Neural cell (in vitro differentiated cells): ENCODE measurements at regions not wholly inside any gene's neighbourhood (a gene's known extent, or its start where the extent isn't known, plus 50 kb on each side); places are given as distances from the start of the nearest gene placed in this dataset.

Experiments used
- H2AFZ ChIP-seq: fragments of 200-600, 300-800 bp; sonication (generic), shearing (Covaris generic); 2 replicates; pipeline ENCODE4 v1.6.0; 2014; ENCODE audit warnings: low read depth, mild to moderate bottlenecking, antibody characterized with exemption, low read length, moderate library complexity
- H3F3A ChIP-seq: fragments of 200-600 bp; shearing (Covaris generic); 2 replicates; pipeline ENCODE4 v1.6.1; 2016; ENCODE audit warnings: mild to moderate bottlenecking, moderate library complexity, mixed read lengths, antibody characterized with exemption, low read length; ENCODE audit not compliant: insufficient read depth, poor library complexity, severe bottlenecking
- H3K27ac ChIP-seq: fragments of 200-600, 300-800 bp; sonication (generic), shearing (Covaris generic); 2 replicates; pipeline ENCODE4 v1.5.1; 2014; ENCODE audit warnings: mild to moderate bottlenecking, low read length, moderate library complexity
- H3K27me3 ChIP-seq: fragments of 300-800, 200-600 bp; sonication (generic), shearing (Covaris generic); 2 replicates; pipeline ENCODE4 v1.6.0; 2014; ENCODE audit warnings: mild to moderate bottlenecking, low read depth, low read length, moderate library complexity; ENCODE audit not compliant: insufficient read depth
- H3K36me3 ChIP-seq: fragments of 300-800, 200-600 bp; sonication (generic), shearing (Covaris generic); 2 replicates; pipeline ENCODE4 v1.5.1; 2014; ENCODE audit warnings: mild to moderate bottlenecking, antibody characterized with exemption, low read length, moderate library complexity; ENCODE audit not compliant: insufficient read depth
- H3K4me2 ChIP-seq: fragments of 300-800, 200-600 bp; sonication (generic), shearing (Covaris generic); 2 replicates; pipeline ENCODE4 v1.6.0; 2014; ENCODE audit warnings: mild to moderate bottlenecking, low read length
- H3K4me3 ChIP-seq: fragments of 300-800, 200-600 bp; sonication (generic), shearing (Covaris generic); 2 replicates; pipeline ENCODE4 v1.5.1; 2014; ENCODE audit warnings: mild to moderate bottlenecking, low read length, moderate library complexity
- H3K79me2 ChIP-seq: fragments of 200-600 bp; shearing (Covaris generic); replicated peaks from 2 replicates; pipeline ENCODE4 v1.6.0; 2014; ENCODE audit warnings: mild to moderate bottlenecking, low read length, moderate library complexity; ENCODE audit not compliant: insufficient read depth
- H3K9ac ChIP-seq: fragments of 300-800, 200-600 bp; sonication (generic), shearing (Covaris generic); 2 replicates; pipeline ENCODE4 v1.6.1; 2016; ENCODE audit warnings: mild to moderate bottlenecking, low read length, mixed read lengths
- H3K9me2 ChIP-seq: fragments of 200-600 bp; shearing (Covaris generic); 2 replicates; pipeline ENCODE4 v1.6.1; 2016; ENCODE audit warnings: mild to moderate bottlenecking, low read length, mixed read lengths; ENCODE audit not compliant: insufficient read depth
- H3K9me3 ChIP-seq: fragments of 200-600, 300-800 bp; sonication (generic), shearing (Covaris generic); 2 replicates; pipeline ENCODE4 v1.6.1; 2016; ENCODE audit warnings: mild to moderate bottlenecking, mixed run types, low read length, moderate library complexity, mixed read lengths
- H4K20me1 ChIP-seq: fragments of 200-600 bp; shearing (Covaris generic); 2 replicates; pipeline ENCODE4 v1.6.1; 2016; ENCODE audit warnings: mild to moderate bottlenecking, mixed run types; ENCODE audit not compliant: insufficient read depth
- EP300 ChIP-seq: fragments of 450-650 bp; conservative IDR thresholded peaks from 2 replicates; pipeline ENCODE4 v1.6.1; 2014; ENCODE audit warnings: antibody characterized with exemption, mild to moderate bottlenecking, moderate library complexity; ENCODE audit not compliant: poor library complexity, severe bottlenecking
- EZH2 ChIP-seq: fragments of 200-600, 300-800 bp; shearing (Covaris generic), sonication (generic); IDR thresholded peaks from 2 replicates; pipeline ENCODE4 v1.6.1; 2014; ENCODE audit warnings: antibody characterized with exemption, low read length, borderline replicate concordance, mild to moderate bottlenecking; ENCODE audit not compliant: insufficient read depth, poor library complexity, severe bottlenecking
- MXI1 ChIP-seq: fragments of 450-650 bp; conservative IDR thresholded peaks from 2 replicates; pipeline ENCODE4 v1.6.1; 2014; ENCODE audit warnings: antibody characterized with exemption, mild to moderate bottlenecking; ENCODE audit not compliant: poor library complexity, severe bottlenecking
- POLR2AphosphoS5 ChIP-seq: IDR thresholded peaks from 2 replicates; pipeline ENCODE4 v1.6.1; 2012
- RAD21 ChIP-seq: fragments of 450-650 bp; conservative IDR thresholded peaks from 2 replicates; pipeline ENCODE4 v1.6.1; 2014; ENCODE audit warnings: antibody characterized with exemption, mild to moderate bottlenecking, moderate library complexity
- SMC3 ChIP-seq: fragments of 450-650 bp; conservative IDR thresholded peaks from 2 replicates; pipeline ENCODE4 v1.6.1; 2014; ENCODE audit warnings: antibody characterized with exemption, mild to moderate bottlenecking, moderate library complexity; ENCODE audit not compliant: poor library complexity
- TAF1 ChIP-seq: IDR thresholded peaks from 2 replicates; pipeline ENCODE4 v1.6.1; 2012; ENCODE audit warnings: low read depth
- TF ChIP-seq, protein P1 (sequence below): IDR thresholded peaks from 2 replicates; pipeline ENCODE4 v1.6.1; 2012; ENCODE audit warnings: borderline replicate concordance
- TF ChIP-seq, protein P2 (sequence below): fragments of 450-650 bp; IDR thresholded peaks from 2 replicates; pipeline ENCODE4 v1.5.1; 2014; ENCODE audit warnings: antibody characterized with exemption, mild to moderate bottlenecking, moderate library complexity; ENCODE audit not compliant: poor library complexity, severe bottlenecking

DNA sequence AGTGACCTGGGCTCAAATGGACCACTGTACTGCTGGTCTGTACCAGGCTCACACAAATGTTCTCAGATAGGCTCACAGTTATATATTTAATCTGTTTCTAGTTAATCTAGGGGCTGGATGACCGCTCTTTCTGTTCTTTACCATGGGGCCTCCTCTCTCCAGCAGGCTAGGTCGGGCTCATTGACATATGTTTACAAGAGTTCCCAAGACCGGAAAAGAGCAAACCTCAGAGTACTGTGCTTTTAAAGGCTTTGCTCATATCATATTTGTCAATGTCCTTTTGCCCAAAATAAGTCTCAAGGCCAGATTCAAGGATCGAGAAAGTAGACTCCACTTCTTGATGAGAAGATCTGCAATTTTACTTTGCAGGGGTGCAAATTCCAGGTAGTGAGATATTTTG lies 348.0 kb upstream of the EPHA6 start:
- Histone ChIP-seq H2AFZ (no peak overlapping the region), H3K4me3 (no peak overlapping the region)
- TF ChIP-seq, protein P1, sequence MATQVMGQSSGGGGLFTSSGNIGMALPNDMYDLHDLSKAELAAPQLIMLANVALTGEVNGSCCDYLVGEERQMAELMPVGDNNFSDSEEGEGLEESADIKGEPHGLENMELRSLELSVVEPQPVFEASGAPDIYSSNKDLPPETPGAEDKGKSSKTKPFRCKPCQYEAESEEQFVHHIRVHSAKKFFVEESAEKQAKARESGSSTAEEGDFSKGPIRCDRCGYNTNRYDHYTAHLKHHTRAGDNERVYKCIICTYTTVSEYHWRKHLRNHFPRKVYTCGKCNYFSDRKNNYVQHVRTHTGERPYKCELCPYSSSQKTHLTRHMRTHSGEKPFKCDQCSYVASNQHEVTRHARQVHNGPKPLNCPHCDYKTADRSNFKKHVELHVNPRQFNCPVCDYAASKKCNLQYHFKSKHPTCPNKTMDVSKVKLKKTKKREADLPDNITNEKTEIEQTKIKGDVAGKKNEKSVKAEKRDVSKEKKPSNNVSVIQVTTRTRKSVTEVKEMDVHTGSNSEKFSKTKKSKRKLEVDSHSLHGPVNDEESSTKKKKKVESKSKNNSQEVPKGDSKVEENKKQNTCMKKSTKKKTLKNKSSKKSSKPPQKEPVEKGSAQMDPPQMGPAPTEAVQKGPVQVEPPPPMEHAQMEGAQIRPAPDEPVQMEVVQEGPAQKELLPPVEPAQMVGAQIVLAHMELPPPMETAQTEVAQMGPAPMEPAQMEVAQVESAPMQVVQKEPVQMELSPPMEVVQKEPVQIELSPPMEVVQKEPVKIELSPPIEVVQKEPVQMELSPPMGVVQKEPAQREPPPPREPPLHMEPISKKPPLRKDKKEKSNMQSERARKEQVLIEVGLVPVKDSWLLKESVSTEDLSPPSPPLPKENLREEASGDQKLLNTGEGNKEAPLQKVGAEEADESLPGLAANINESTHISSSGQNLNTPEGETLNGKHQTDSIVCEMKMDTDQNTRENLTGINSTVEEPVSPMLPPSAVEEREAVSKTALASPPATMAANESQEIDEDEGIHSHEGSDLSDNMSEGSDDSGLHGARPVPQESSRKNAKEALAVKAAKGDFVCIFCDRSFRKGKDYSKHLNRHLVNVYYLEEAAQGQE, result no peak
- TF ChIP-seq POLR2AphosphoS5 (no peak), SMC3 (no peak), TAF1 (no peak), EZH2 (no peak), MXI1 (no peak)

DNA sequence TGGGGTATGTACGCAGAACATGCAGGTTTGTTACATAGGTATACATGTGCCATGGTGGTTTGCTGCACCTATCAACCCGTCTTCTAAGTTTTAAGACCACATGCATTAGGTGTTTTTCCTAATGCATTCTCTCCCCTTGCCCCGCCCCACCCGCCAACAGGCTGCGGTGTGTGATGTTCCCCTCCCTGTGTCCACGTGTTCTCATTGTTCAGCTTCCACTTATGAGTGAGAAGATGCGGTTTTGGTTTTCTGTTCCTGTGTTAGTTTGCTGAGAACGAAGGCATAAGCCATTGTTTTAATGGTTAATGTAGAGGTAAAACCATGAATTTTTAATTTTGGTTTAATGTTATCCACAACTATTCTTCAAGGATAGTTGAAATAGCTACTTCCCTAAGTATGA lies 346.8 kb upstream of the EPHA6 start:
- H4K20me1 ChIP-seq, result no peaks in the 10 kb centered on the region
- no peak overlapping the region for H3K4me2 ChIP-seq
- H2AFZ ChIP-seq, result no peak overlapping the region
- no peak overlapping the region for H3K4me3 ChIP-seq
- no peak overlapping the region for H3K9ac ChIP-seq
- H3K9me3 ChIP-seq, result no peaks in the 10 kb centered on the region
- no peaks in the 10 kb centered on the region for H3K9me2 ChIP-seq
- H3F3A ChIP-seq, result no peaks in the 10 kb centered on the region
- TF ChIP-seq TAF1 (no peak), RAD21 (no peak), SMC3 (no peak), EZH2 (no peak), POLR2AphosphoS5 (no peak), MXI1 (no peak), EP300 (no peak)
- TF ChIP-seq, protein P1, result no peak
- TF ChIP-seq, protein P2, sequence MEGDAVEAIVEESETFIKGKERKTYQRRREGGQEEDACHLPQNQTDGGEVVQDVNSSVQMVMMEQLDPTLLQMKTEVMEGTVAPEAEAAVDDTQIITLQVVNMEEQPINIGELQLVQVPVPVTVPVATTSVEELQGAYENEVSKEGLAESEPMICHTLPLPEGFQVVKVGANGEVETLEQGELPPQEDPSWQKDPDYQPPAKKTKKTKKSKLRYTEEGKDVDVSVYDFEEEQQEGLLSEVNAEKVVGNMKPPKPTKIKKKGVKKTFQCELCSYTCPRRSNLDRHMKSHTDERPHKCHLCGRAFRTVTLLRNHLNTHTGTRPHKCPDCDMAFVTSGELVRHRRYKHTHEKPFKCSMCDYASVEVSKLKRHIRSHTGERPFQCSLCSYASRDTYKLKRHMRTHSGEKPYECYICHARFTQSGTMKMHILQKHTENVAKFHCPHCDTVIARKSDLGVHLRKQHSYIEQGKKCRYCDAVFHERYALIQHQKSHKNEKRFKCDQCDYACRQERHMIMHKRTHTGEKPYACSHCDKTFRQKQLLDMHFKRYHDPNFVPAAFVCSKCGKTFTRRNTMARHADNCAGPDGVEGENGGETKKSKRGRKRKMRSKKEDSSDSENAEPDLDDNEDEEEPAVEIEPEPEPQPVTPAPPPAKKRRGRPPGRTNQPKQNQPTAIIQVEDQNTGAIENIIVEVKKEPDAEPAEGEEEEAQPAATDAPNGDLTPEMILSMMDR, result no peak
- H3K27me3 ChIP-seq, result no peaks in the 10 kb centered on the region
- no peaks in the 10 kb centered on the region for H3K79me2 ChIP-seq
- no peaks in the 10 kb centered on the region for H3K36me3 ChIP-seq
- no peak overlapping the region for H3K27ac ChIP-seq

More for the DNA sequence above, 348.0 kb upstream of the EPHA6 start:
- Histone ChIP-seq H4K20me1 (no peaks in the 10 kb centered on the region), H3K9ac (no peak overlapping the region), H3K9me2 (no peaks in the 10 kb centered on the region), H3K27me3 (no peaks in the 10 kb centered on the region), H3K4me2 (no peak overlapping the region), H3K36me3 (no peaks in the 10 kb centered on the region), H3K27ac (no peak overlapping the region), H3K79me2 (no peaks in the 10 kb centered on the region), H3F3A (no peaks in the 10 kb centered on the region), H3K9me3 (no peaks in the 10 kb centered on the region)
